ENCODE measurements at regions not wholly inside any gene's neighbourhood (a gene's known extent, or its start where the extent isn't known, plus 50 kb on each side); places are given as distances from the start of the nearest gene placed in this dataset.

GRCh38 chr7:42456756-42457276 is 219.8 kb upstream of the GLI3 start:
- Histone ChIP-seq H3K27me3 (replicated peaks in 1 of 4; ENCODE audit: control insufficient read depth in 3 of 4, extremely low read depth in 1 of 4, insufficient read depth in 3 of 4, low read length in 3 of 4) (no peaks in the 10 kb centered on the region), H3K23me2 (ENCODE audit: low read depth, low read length) (no peaks in the 10 kb centered on the region), H3K4me2 (ENCODE audit: insufficient read depth in 1 of 2, low read depth in 2 of 2, low read length in 2 of 2) (no peak overlapping the region), H2BK5ac (ENCODE audit: low read depth, low read length) (no peak overlapping the region), H2BK20ac (ENCODE audit: low read length) (no peak overlapping the region), H4K91ac (replicated peaks; ENCODE audit: insufficient read length, low read length) (no peak overlapping the region), H2BK120ac (replicated peaks; ENCODE audit: low read depth, low read length) (no peak overlapping the region), H3K23ac (ENCODE audit: insufficient read length) (no peak overlapping the region), H3K27ac (ENCODE audit: low read depth, low read length) (no peak overlapping the region), H3K4me3 (ENCODE audit: extremely low read depth in 1 of 4, insufficient read depth in 2 of 4, low read depth in 3 of 4, low read length in 4 of 4) (no peak overlapping the region), H3K79me1 (ENCODE audit: low read depth, low read length) (no peaks in the 10 kb centered on the region), H3K56ac (replicated peaks; ENCODE audit: insufficient read length, low read depth, low read length) (no peak overlapping the region), H3K9me3 (ENCODE audit: insufficient read depth in 2 of 2, low read depth in 1 of 2, low read length in 1 of 2) (no peaks in the 10 kb centered on the region), H4K20me1 (replicated peaks in 1 of 2; ENCODE audit: control insufficient read depth in 1 of 2, insufficient read depth in 2 of 2, low read length in 2 of 2) (no peaks in the 10 kb centered on the region), H3K14ac (ENCODE audit: insufficient read length) (no peak overlapping the region), H3K4ac (replicated peaks; ENCODE audit: insufficient read length, low read depth, low read length) (no peak overlapping the region), H3K36me3 (ENCODE audit: control insufficient read depth in 2 of 4, insufficient read depth in 4 of 4, low read length in 3 of 4) (no peaks in the 10 kb centered on the region), H2AFZ (ENCODE audit: low read length) (no peak overlapping the region), H3K79me2 (ENCODE audit: control insufficient read depth in 1 of 2, insufficient read depth in 2 of 2, low read length in 2 of 2) (no peaks in the 10 kb centered on the region), H2AK5ac (ENCODE audit: low read depth, low read length) (no peak overlapping the region), H2BK12ac (ENCODE audit: low read depth, low read length) (no peak overlapping the region), H3K4me1 (replicated peaks in 1 of 4; ENCODE audit: control insufficient read depth in 3 of 4, insufficient read depth in 4 of 4, low read length in 3 of 4) (no peaks in the 10 kb centered on the region), H4K8ac (ENCODE audit: extremely low read depth, insufficient read depth, low read length) (no peak overlapping the region), H3K9ac (replicated peaks in 1 of 4; ENCODE audit: extremely low read depth in 1 of 4, low read depth in 3 of 4, low read length in 3 of 4) (no peak overlapping the region), H2BK15ac (ENCODE audit: low read length) (no peak overlapping the region), H4K5ac (ENCODE audit: insufficient read length, low read depth, low read length) (no peak overlapping the region), H3K18ac (ENCODE audit: extremely low read depth, low read length) (no peak overlapping the region)
- FAIRE-seq (no peak), DNase-seq (ENCODE audit: low read depth in 1 of 2, low spot score in 2 of 2) (no peak)
- 88% methylated on average over 4 of the region's 4 CpGs; no CpG with 5 or more reads in 1 of the 2 experiments for WGBS, 2 experiments (ENCODE audit: extremely low coverage in 1 of 2, insufficient coverage in 1 of 2, insufficient read length in 1 of 2, insufficient replicate concordance in 2 of 2, low coverage in 1 of 2, low lambda C conversion rate in 2 of 2, missing lambda C conversion rate in 1 of 2)
- CTCF ChIA-PET (ENCODE audit: partially characterized antibody), result no interaction called here
- POLR2A ChIA-PET (ENCODE audit: partially characterized antibody), result no interaction called here
- no peak for TF ChIP-seq SIN3A (conservative IDR thresholded peaks at IDR 0.05 in 1 of 2, IDR thresholded peaks at IDR 0.05 in 1 of 2; ENCODE audit: low read depth in 1 of 2, low read length in 2 of 2)

Measured in H1 (cell line).